MM.1S (cell line): ENCODE measurements at regions not wholly inside any gene's neighbourhood (a gene's known extent, or its start where the extent isn't known, plus 50 kb on each side); places are given as distances from the start of the nearest gene placed in this dataset.

Experiments used
- DNase-seq: peaks from one replicate; pipeline ENCODE4 v3.0.0-alpha.2; 2015
- H2AFZ ChIP-seq: fragments of 300-600 bp; sonication (generic); 2 replicates; pipeline ENCODE4 v1.6.0; 2016; ENCODE audit warnings: antibody characterized with exemption, low read length
- H3F3A ChIP-seq: fragments of 300-600 bp; sonication (generic); 2 replicates; pipeline ENCODE4 v1.6.1; 2016; ENCODE audit warnings: mild to moderate bottlenecking, antibody characterized with exemption, low read length, moderate library complexity, mixed read lengths; ENCODE audit not compliant: insufficient read depth
- H3K27ac ChIP-seq: fragments of 300-600 bp; sonication (generic); 2 replicates; pipeline ENCODE4 v1.5.1; 2016; ENCODE audit warnings: mild to moderate bottlenecking, low read length
- H3K27me3 ChIP-seq: fragments of 300-600 bp; sonication (generic); replicated peaks from 2 replicates; pipeline ENCODE4 v1.6.0; 2016; ENCODE audit warnings: low read length; ENCODE audit not compliant: insufficient read depth
- H3K36me3 ChIP-seq: fragments of 300-600 bp; sonication (generic); replicated peaks from 2 replicates; pipeline ENCODE4 v1.6.1; 2016; ENCODE audit warnings: mild to moderate bottlenecking, low read length, mixed read lengths; ENCODE audit not compliant: insufficient read depth
- H3K4me1 ChIP-seq: fragments of 300-600 bp; sonication (generic); 2 replicates; pipeline ENCODE4 v1.6.1; 2016; ENCODE audit warnings: low read length, mixed read lengths
- H3K4me2 ChIP-seq: fragments of 300-600 bp; sonication (generic); 2 replicates; pipeline ENCODE4 v1.6.0; 2016; ENCODE audit warnings: low read depth, low read length
- H3K4me3 ChIP-seq: fragments of 300-600 bp; sonication (generic); 2 replicates; pipeline ENCODE4 v1.5.1; 2016; ENCODE audit warnings: low read length, mixed read lengths
- H3K79me2 ChIP-seq: fragments of 300-600 bp; sonication (generic); 2 replicates; pipeline ENCODE4 v1.6.1; 2016; ENCODE audit warnings: mixed run types, low read length, mixed read lengths
- H3K9ac ChIP-seq: fragments of 300-600 bp; sonication (generic); 2 replicates; pipeline ENCODE4 v1.6.1; 2016; ENCODE audit warnings: low read length, mixed read lengths
- H3K9me2 ChIP-seq: fragments of 300-600 bp; sonication (generic); replicated peaks from 2 replicates; pipeline ENCODE4 v1.6.1; 2016; ENCODE audit warnings: mild to moderate bottlenecking, low read length, mixed read lengths; ENCODE audit not compliant: insufficient read depth
- H3K9me3 ChIP-seq: fragments of 300-600 bp; sonication (generic); replicated peaks from 2 replicates; pipeline ENCODE4 v1.6.1; 2016; ENCODE audit warnings: mild to moderate bottlenecking, low read length, mixed read lengths; ENCODE audit not compliant: insufficient read depth
- H4K20me1 ChIP-seq: fragments of 300-600 bp; sonication (generic); 2 replicates; pipeline ENCODE4 v1.6.1; 2016; ENCODE audit warnings: mild to moderate bottlenecking, low read length, moderate library complexity, mixed read lengths; ENCODE audit not compliant: insufficient read depth
- CTCF ChIP-seq: fragments of 300-600 bp; sonication (generic); IDR thresholded peaks from 2 replicates; pipeline ENCODE4 v1.5.1; 2016; ENCODE audit warnings: antibody characterized with exemption, low read length, mixed read lengths
- EZH2 ChIP-seq: fragments of 300-600 bp; sonication (generic); optimal IDR thresholded peaks from 2 replicates; pipeline ENCODE3; 2017; ENCODE audit warnings: low read depth, mild to moderate bottlenecking, antibody characterized with exemption, low read length, mixed read lengths
- EZH2phosphoT487 ChIP-seq: fragments of 300-600 bp; sonication (generic); IDR thresholded peaks from 2 replicates; pipeline ENCODE4 v1.6.1; 2018; ENCODE audit warnings: antibody characterized with exemption, low read length

- no peaks in the 10 kb centered on the region for H3K79me2 ChIP-seq
- H3K27ac ChIP-seq, result no peak overlapping the region
- H4K20me1 ChIP-seq, result no peaks in the 10 kb centered on the region
- no peak overlapping the region for H3K9ac ChIP-seq
- no peaks in the 10 kb centered on the region for H3K36me3 ChIP-seq
- H3K4me2 ChIP-seq, result no peak overlapping the region
- H3K4me3 ChIP-seq, result no peak overlapping the region
- peaks cover 4% of the 10 kb centered on the region; the same call in 1 of the 2 replicates for H3K4me1 ChIP-seq
- no peak overlapping the region for H2AFZ ChIP-seq
- no peaks in the 10 kb centered on the region for H3F3A ChIP-seq
- H3K9me2 ChIP-seq, result no peaks in the 10 kb centered on the region
- TF ChIP-seq CTCF (no peak), EZH2 (no peak), EZH2phosphoT487 (no peak)
- H3K9me3 ChIP-seq, result no peaks in the 10 kb centered on the region
- no peaks in the 10 kb centered on the region for H3K27me3 ChIP-seq
- DNase-seq, result no peak
Measured at GRCh38 chr11:131228378-131228777, 142.0 kb upstream of the NTM start.

GRCh38 chr11:131229221-131229620 lies 141.2 kb upstream of the NTM start:
- no peaks in the 10 kb centered on the region for H3K79me2 ChIP-seq
- no peaks in the 10 kb centered on the region for H3F3A ChIP-seq
- no peak for TF ChIP-seq EZH2
- TF ChIP-seq EZH2phosphoT487, result no peak
- TF ChIP-seq CTCF, result no peak
- no peaks in the 10 kb centered on the region for H3K9me3 ChIP-seq
- no peaks in the 10 kb centered on the region for H3K4me1 ChIP-seq
- no peaks in the 10 kb centered on the region for H3K9me2 ChIP-seq
- H2AFZ ChIP-seq, result no peak overlapping the region
- no peak overlapping the region for H3K9ac ChIP-seq
- H3K4me3 ChIP-seq, result no peak overlapping the region
- H3K27ac ChIP-seq, result no peak overlapping the region
- H3K27me3 ChIP-seq, result no peaks in the 10 kb centered on the region
- no peaks in the 10 kb centered on the region for H4K20me1 ChIP-seq
- H3K4me2 ChIP-seq, result no peak overlapping the region
- H3K36me3 ChIP-seq, result no peaks in the 10 kb centered on the region
- DNase-seq, result no peak

- Histone ChIP-seq H3K9ac (no peak overlapping the region), H2AFZ (no peak overlapping the region), H3K4me3 (no peak overlapping the region), H4K20me1 (no peaks in the 10 kb centered on the region), H3K79me2 (no peaks in the 10 kb centered on the region), H3K27ac (no peak overlapping the region), H3K9me3 (no peaks in the 10 kb centered on the region), H3F3A (no peaks in the 10 kb centered on the region), H3K4me2 (no peak overlapping the region), H3K9me2 (no peaks in the 10 kb centered on the region), H3K36me3 (no peaks in the 10 kb centered on the region), H3K27me3 (no peaks in the 10 kb centered on the region), H3K4me1 (no peaks in the 10 kb centered on the region)
- no peak for DNase-seq
- TF ChIP-seq EZH2 (no peak), EZH2phosphoT487 (no peak), CTCF (no peak)
Measured at GRCh38 chr11:131231317-131231940, 139.0 kb upstream of the NTM start.
